H1 (cell line): ENCODE measurements at regions not wholly inside any gene's neighbourhood (a gene's known extent, or its start where the extent isn't known, plus 50 kb on each side); places are given as distances from the start of the nearest gene placed in this dataset.

Experiments
- CTCF ChIA-PET: fragments of 300-600 bp; sonication (Branson Sonifier 250); formaldehyde crosslinking; loops from one replicate; lab custom pipeline; 2021; ENCODE audit not compliant: partially characterized antibody; lab: Charles Lee
- POLR2A ChIA-PET: fragments of 300-600 bp; sonication (Branson Sonifier 250); formaldehyde crosslinking; loops from one replicate; lab custom pipeline; 2021; ENCODE audit warnings: inconsistent platforms; ENCODE audit not compliant: partially characterized antibody; lab: Charles Lee
- DNase-seq, 2 experiments: peaks; one replicate each; pipeline versions ENCODE4 v3.0.0 to v3.0.0-alpha.2; 2010 to 2022; ENCODE audit warnings: low spot score in 2 of 2, low read depth in 1 of 2, mixed read lengths in 1 of 2
- FAIRE-seq: peaks from 2 replicates; lab custom pipeline; 2011; peaks lifted over from hg19 to GRCh38; lab: Jason Lieb, UNC
- H2AFZ ChIP-seq: 2 replicates; pipeline ENCODE4 v1.8.1; 2012; ENCODE audit warnings: low read length, inconsistent platforms
- H2AK5ac ChIP-seq: 2 replicates; pipeline ENCODE4 v1.6.1; 2013; ENCODE audit warnings: low read depth, low read length
- H2BK120ac ChIP-seq: replicated peaks from 2 replicates; pipeline ENCODE3; 2013; ENCODE audit warnings: low read depth, low read length, inconsistent platforms
- H2BK12ac ChIP-seq: 2 replicates; pipeline ENCODE4 v1.6.1; 2013; ENCODE audit warnings: low read depth, low read length
- H2BK15ac ChIP-seq: 2 replicates; pipeline ENCODE4 v1.6.1; 2013; ENCODE audit warnings: low read length
- H2BK20ac ChIP-seq: 2 replicates; pipeline ENCODE4 v1.6.1; 2013; ENCODE audit warnings: low read length
- H2BK5ac ChIP-seq: 2 replicates; pipeline ENCODE4 v1.6.1; 2013; ENCODE audit warnings: low read depth, low read length
- H3K14ac ChIP-seq: 2 replicates; pipeline ENCODE4 v1.6.1; 2013; ENCODE audit warnings: inconsistent platforms; ENCODE audit not compliant: insufficient read length
- H3K18ac ChIP-seq: 2 replicates; pipeline ENCODE4 v1.6.1; 2013; ENCODE audit warnings: low read length; ENCODE audit errors: extremely low read depth
- H3K23ac ChIP-seq: 2 replicates; pipeline ENCODE4 v1.6.1; 2013; ENCODE audit warnings: inconsistent platforms; ENCODE audit not compliant: insufficient read length
- H3K23me2 ChIP-seq: 2 replicates; pipeline ENCODE4 v1.6.1; 2013; ENCODE audit warnings: low read depth, low read length
- H3K27ac ChIP-seq: 2 replicates; pipeline ENCODE4 v1.6.1; 2011; ENCODE audit warnings: low read depth, low read length, inconsistent platforms
- H3K27me3 ChIP-seq, 4 experiments: replicated peaks in 1 of 4; 1 replicate in 1 of 4; 2 replicates in 3 of 4; pipeline versions ENCODE4 v1.6.1 to v1.8.1; 2011 to 2013; ENCODE audit warnings: low read length in 3 of 4, mild to moderate bottlenecking in 3 of 4, inconsistent platforms in 2 of 4, mixed read lengths in 2 of 4, moderate library complexity in 1 of 4; ENCODE audit not compliant: control insufficient read depth in 3 of 4, insufficient read depth in 3 of 4; ENCODE audit errors: extremely low read depth in 1 of 4
- H3K36me3 ChIP-seq, 4 experiments: 2 replicates each; pipeline versions ENCODE4 v1.6.1 to v1.8.1; 2011 to 2013; ENCODE audit warnings: mild to moderate bottlenecking in 4 of 4, low read length in 3 of 4, moderate library complexity in 2 of 4, control low read depth in 1 of 4, inconsistent platforms in 1 of 4; ENCODE audit not compliant: insufficient read depth in 4 of 4, control insufficient read depth in 2 of 4
- H3K4ac ChIP-seq: replicated peaks from 2 replicates; pipeline ENCODE3; 2013; ENCODE audit warnings: low read length, low read depth, mixed read lengths, inconsistent platforms; ENCODE audit not compliant: insufficient read length
- H3K4me1 ChIP-seq, 4 experiments: replicated peaks in 1 of 4; 1 replicate in 1 of 4; 2 replicates in 3 of 4; pipeline versions ENCODE4 v1.6.1 to v1.8.1; 2011 to 2013; ENCODE audit warnings: low read length in 3 of 4, inconsistent platforms in 2 of 4, mixed read lengths in 1 of 4; ENCODE audit not compliant: insufficient read depth in 4 of 4, control insufficient read depth in 3 of 4
- H3K4me2 ChIP-seq, 2 experiments: 2 replicates each; pipeline versions ENCODE4 v1.6.1 to v1.8.1; 2011 to 2013; ENCODE audit warnings: low read depth in 2 of 2, low read length in 2 of 2, control low read depth in 1 of 2, inconsistent platforms in 1 of 2, mild to moderate bottlenecking in 1 of 2; ENCODE audit not compliant: insufficient read depth in 1 of 2
- H3K4me3 ChIP-seq, 4 experiments: fragments of 200-600, 300-600 bp in 1 of 4; sonication (generic), shearing (Covaris generic), sonication (Bioruptor Twin) in 1 of 4; 2 replicates each; pipeline versions ENCODE4 v1.5.1 to v1.8.1; 2011 to 2016; ENCODE audit warnings: low read length in 4 of 4, low read depth in 3 of 4, control low read depth in 2 of 4, inconsistent platforms in 2 of 4, mild to moderate bottlenecking in 2 of 4, mixed read lengths in 1 of 4, moderate library complexity in 1 of 4; ENCODE audit not compliant: insufficient read depth in 2 of 4; ENCODE audit errors: extremely low read depth in 1 of 4
- H3K56ac ChIP-seq: replicated peaks from 2 replicates; pipeline ENCODE3; 2013; ENCODE audit warnings: low read depth, mild to moderate bottlenecking, mixed read lengths, low read length, inconsistent platforms; ENCODE audit not compliant: insufficient read length
- H3K79me1 ChIP-seq: 2 replicates; pipeline ENCODE4 v1.6.1; 2013; ENCODE audit warnings: low read depth, low read length, control low read depth
- H3K79me2 ChIP-seq, 2 experiments: 2 replicates each; pipeline versions ENCODE4 v1.6.1 to v1.8.1; 2012 to 2013; ENCODE audit warnings: low read length in 2 of 2, mild to moderate bottlenecking in 2 of 2, inconsistent platforms in 1 of 2; ENCODE audit not compliant: insufficient read depth in 2 of 2, control insufficient read depth in 1 of 2
- H3K9ac ChIP-seq, 4 experiments: replicated peaks in 1 of 4; 1 replicate in 1 of 4; 2 replicates in 3 of 4; pipeline versions ENCODE4 v1.6.1 to v1.8.1; 2011 to 2013; ENCODE audit warnings: low read depth in 3 of 4, low read length in 3 of 4, control low read depth in 2 of 4, mild to moderate bottlenecking in 2 of 4, moderate library complexity in 2 of 4, inconsistent platforms in 1 of 4; ENCODE audit errors: extremely low read depth in 1 of 4
- H3K9me3 ChIP-seq, 2 experiments: 2 replicates each; pipeline versions ENCODE4 v1.6.1 to v1.8.1; 2012 to 2013; ENCODE audit warnings: mild to moderate bottlenecking in 2 of 2, moderate library complexity in 2 of 2, control low read depth in 1 of 2, inconsistent platforms in 1 of 2, low read depth in 1 of 2, low read length in 1 of 2, mixed read lengths in 1 of 2; ENCODE audit not compliant: insufficient read depth in 2 of 2
- H4K20me1 ChIP-seq, 2 experiments: replicated peaks in 1 of 2; 2 replicates each; pipeline versions ENCODE3 to v1.8.1; 2011 to 2013; ENCODE audit warnings: inconsistent platforms in 2 of 2, low read length in 2 of 2, mild to moderate bottlenecking in 1 of 2; ENCODE audit not compliant: insufficient read depth in 2 of 2, control insufficient read depth in 1 of 2
- H4K5ac ChIP-seq: 2 replicates; pipeline ENCODE4 v1.6.1; 2013; ENCODE audit warnings: low read length, low read depth, mixed read lengths, inconsistent platforms; ENCODE audit not compliant: insufficient read length
- H4K8ac ChIP-seq: 2 replicates; pipeline ENCODE4 v1.8.0; 2013; ENCODE audit warnings: mild to moderate bottlenecking, moderate library complexity, low read length, inconsistent platforms; ENCODE audit not compliant: insufficient read depth; ENCODE audit errors: extremely low read depth
- H4K91ac ChIP-seq: replicated peaks from 2 replicates; pipeline ENCODE3; 2013; ENCODE audit warnings: low read length, mixed read lengths, inconsistent platforms; ENCODE audit not compliant: insufficient read length
- CHD1 ChIP-seq: IDR thresholded peaks from 2 replicates; pipeline ENCODE4 v1.6.1; 2012; ENCODE audit warnings: low read depth, low read length, improper control_type of control experiment
- EZH2 ChIP-seq: fragments of 200-600 bp; sonication (generic); IDR thresholded peaks from 2 replicates; pipeline ENCODE4 v1.7.1; 2012; ENCODE audit warnings: low read depth, mild to moderate bottlenecking, moderate library complexity, low read length, inconsistent platforms; ENCODE audit not compliant: severe bottlenecking
- GTF2F1 ChIP-seq: IDR thresholded peaks from 2 replicates; pipeline ENCODE4 v1.6.1; 2012; ENCODE audit warnings: low read depth, low read length, improper control_type of control experiment, borderline replicate concordance
- HDAC6 ChIP-seq: IDR thresholded peaks from one replicate; pipeline ENCODE4 v1.7.1; 2012; ENCODE audit warnings: low read depth, mild to moderate bottlenecking, inconsistent platforms, low read length, moderate library complexity
- KDM1A ChIP-seq: fragments of 200-600, 300-600 bp; sonication (generic); IDR thresholded peaks from 2 replicates; pipeline ENCODE4 v1.7.1; 2016; ENCODE audit warnings: mild to moderate bottlenecking, low read length, borderline replicate concordance
- POLR2A ChIP-seq, 2 experiments: IDR thresholded peaks; 1 replicate in 1 of 2; 2 replicates in 1 of 2; pipeline ENCODE4 v1.6.1; 2011; ENCODE audit warnings: low read depth in 2 of 2, low read length in 2 of 2, mild to moderate bottlenecking in 2 of 2; ENCODE audit errors: control extremely low read depth in 1 of 2
- RAD21 ChIP-seq, 2 experiments: IDR thresholded peaks in 1 of 2; conservative IDR thresholded peaks in 1 of 2; 2 replicates each; pipeline ENCODE4 v1.6.1; 2011; ENCODE audit warnings: low read depth in 2 of 2, low read length in 2 of 2, improper control_type of control experiment in 1 of 2, inconsistent platforms in 1 of 2, mild to moderate bottlenecking in 1 of 2, moderate library complexity in 1 of 2
- RXRA ChIP-seq: IDR thresholded peaks from 2 replicates; pipeline ENCODE4 v1.6.1; 2011; ENCODE audit warnings: low read depth, mild to moderate bottlenecking, low read length, moderate library complexity; ENCODE audit not compliant: insufficient read depth
- SIRT6 ChIP-seq: IDR thresholded peaks from one replicate; pipeline ENCODE4 v1.7.1; 2012; ENCODE audit warnings: low read length, inconsistent platforms
- SP2 ChIP-seq: IDR thresholded peaks from 2 replicates; pipeline ENCODE4 v1.6.1; 2012; ENCODE audit warnings: mild to moderate bottlenecking, low read length, inconsistent platforms
- YY1 ChIP-seq: IDR thresholded peaks from 2 replicates; pipeline ENCODE4 v1.6.1; 2011; ENCODE audit warnings: low read depth, mild to moderate bottlenecking, low read length
- WGBS, 2 experiments: shearing (Covaris generic) in 1 of 2; methylation state at CpG; one replicate each; pipeline versions ENCODE4 v1.1.6 to v1.1.7; 2013 to 2015; ENCODE audit warnings: low lambda C conversion rate in 2 of 2, mixed read lengths in 2 of 2, inconsistent platforms in 1 of 2, low coverage in 1 of 2, missing lambda C conversion rate in 1 of 2; ENCODE audit not compliant: insufficient replicate concordance in 2 of 2, insufficient coverage in 1 of 2, insufficient read length in 1 of 2; ENCODE audit errors: extremely low coverage in 1 of 2, missing lambda C conversion rate in 1 of 2; 5-methylcytosine and 5-hydroxymethylcytosine counted together
- TF ChIP-seq, protein P1 (sequence below): IDR thresholded peaks from 2 replicates; pipeline ENCODE4 v1.6.1; 2012; ENCODE audit warnings: inconsistent platforms

DNA sequence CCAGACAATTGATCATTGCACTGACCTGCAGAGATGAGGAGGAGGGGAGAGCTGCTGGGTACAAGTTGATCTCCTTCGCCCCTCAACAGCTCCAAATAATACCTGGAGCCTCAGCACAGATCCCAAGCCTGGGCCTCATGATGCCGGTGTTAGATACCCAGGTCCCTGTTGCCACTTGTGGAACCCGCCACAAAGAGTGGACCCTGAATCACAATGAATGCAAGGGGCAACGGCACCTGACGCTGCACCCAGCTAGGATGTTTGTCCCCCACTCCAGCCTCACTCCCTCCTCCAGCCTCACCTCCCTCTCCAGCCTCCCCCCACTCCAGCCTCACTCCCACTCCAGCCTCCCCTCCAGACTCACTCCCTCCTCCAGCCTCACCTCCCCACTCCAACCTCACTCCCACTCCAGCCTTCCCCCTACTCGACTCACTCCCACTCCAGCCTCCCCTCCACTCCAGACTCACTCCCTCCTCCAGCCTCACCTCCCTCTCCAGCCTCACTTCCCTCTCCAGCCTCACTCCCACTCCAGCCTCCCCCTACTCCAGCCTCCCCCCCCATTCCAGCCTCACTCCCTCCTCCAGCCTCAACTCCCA lies 879.0 kb downstream of the BRD1 start:
- POLR2A ChIA-PET = no interaction called here

More for the DNA sequence above, 879.0 kb downstream of the BRD1 start:
- Histone ChIP-seq H3K36me3 (no peaks in the 10 kb centered on the region), H3K9ac (no peak overlapping the region), H4K5ac (no peak overlapping the region), H3K79me1 (no peaks in the 10 kb centered on the region), H3K18ac (no peak overlapping the region), H3K79me2 (no peaks in the 10 kb centered on the region), H2BK15ac (no peak overlapping the region), H4K20me1 (no peaks in the 10 kb centered on the region), H3K4me3 (no peak overlapping the region), H4K8ac (no peak overlapping the region), H3K4ac (no peak overlapping the region), H3K23me2 (peaks cover 3% of the 10 kb centered on the region; the same call in 1 of the 2 replicates), H4K91ac (no peak overlapping the region), H2BK12ac (no peak overlapping the region), H2AFZ (no peak overlapping the region), H2BK120ac (no peak overlapping the region), H3K14ac (no peak overlapping the region), H3K4me2 (no peak overlapping the region), H3K27me3 (0 out of 7 replicates have a peak, but pooled peaks cover 0 to 3% (median 0%) of the 10 kb centered on the region in 4 experiments), H3K9me3 (no peaks in the 10 kb centered on the region; a peak in 1 of 4 replicates), H3K56ac (no peak overlapping the region), H3K4me1 (no peaks in the 10 kb centered on the region; a peak in 1 of 7 replicates), H2AK5ac (no peak overlapping the region), H2BK5ac (no peak overlapping the region), H3K23ac (no peak overlapping the region), H3K27ac (no peak overlapping the region), H2BK20ac (no peak overlapping the region)
- FAIRE-seq (no peak), DNase-seq (peak in 1 of 2 experiments; percentile 22)
- no peak for TF ChIP-seq HDAC6
- no peak for TF ChIP-seq KDM1A
- TF ChIP-seq SP2 = no peak
- TF ChIP-seq, protein P1, sequence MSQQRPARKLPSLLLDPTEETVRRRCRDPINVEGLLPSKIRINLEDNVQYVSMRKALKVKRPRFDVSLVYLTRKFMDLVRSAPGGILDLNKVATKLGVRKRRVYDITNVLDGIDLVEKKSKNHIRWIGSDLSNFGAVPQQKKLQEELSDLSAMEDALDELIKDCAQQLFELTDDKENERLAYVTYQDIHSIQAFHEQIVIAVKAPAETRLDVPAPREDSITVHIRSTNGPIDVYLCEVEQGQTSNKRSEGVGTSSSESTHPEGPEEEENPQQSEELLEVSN = no peak
- TF ChIP-seq YY1 = no peak
- TF ChIP-seq GTF2F1 = no peak
- no peak for TF ChIP-seq CHD1
- no peak for TF ChIP-seq EZH2
- no peak for TF ChIP-seq POLR2A (IDR thresholded peaks at IDR 0.05; ENCODE audit: control extremely low read depth in 1 of 2, low read depth in 2 of 2, low read length in 2 of 2)
- TF ChIP-seq SIRT6 = no peak
- TF ChIP-seq RAD21 (IDR thresholded peaks at IDR 0.05 in 1 of 2, conservative IDR thresholded peaks at IDR 0.05 in 1 of 2; ENCODE audit: low read depth in 2 of 2, low read length in 2 of 2) = no peak
- TF ChIP-seq RXRA = no peak
- 92% methylated on average over 5 of the region's 6 CpGs; no CpG with 5 or more reads in 1 of the 2 experiments for WGBS, 2 experiments
- CTCF ChIA-PET = interaction anchor here (1.1 to 1.2 kb wide), 2 partner anchors 31 to 98 kb away, joined by 3 to 5 read pairs; no protein-coding TSS in a partner anchor
